Stimulated activated CD4-positive, alpha-beta T cell treated with anti-CD3 and anti-CD28 coated beads, Interleukin-12 subunit alpha, Interleukin-12 subunit beta, amount 100 ng/mL, for 24 hours (primary cell): ENCODE measurements at regions not wholly inside any gene's neighbourhood (a gene's known extent, or its start where the extent isn't known, plus 50 kb on each side); places are given as distances from the start of the nearest gene placed in this dataset.
"Not testable (repeated sequence)": the region's sequence is repeated elsewhere in the genome, so short reads cannot be mapped to it uniquely, and the experiment has no call there.

Experiments
- DNase-seq, 2 experiments: peaks; one replicate each; pipeline ENCODE4 v3.0.0-alpha.2; 2020; ENCODE audit warnings: low read depth in 2 of 2

DNA sequence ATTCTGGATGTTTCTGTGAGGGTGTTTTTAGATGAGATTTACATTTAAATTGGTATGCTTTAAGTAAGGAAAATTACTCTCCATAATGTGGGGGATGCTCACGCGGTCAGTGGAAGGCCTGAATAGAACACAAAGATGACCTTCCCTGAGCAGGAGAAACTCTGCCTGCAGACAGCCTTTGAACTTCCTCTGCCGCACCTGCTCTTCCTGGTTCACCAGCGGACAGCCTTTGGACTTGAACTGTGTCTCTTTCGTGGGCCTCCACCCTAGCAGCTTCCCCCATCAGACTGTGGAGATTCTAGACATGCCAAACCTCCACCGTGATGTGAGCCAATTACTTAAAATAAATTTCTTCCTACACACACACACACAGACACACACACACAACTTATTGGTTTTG, 210.7 kb downstream of the EFCAB11 start:
- no peak for DNase-seq

DNA sequence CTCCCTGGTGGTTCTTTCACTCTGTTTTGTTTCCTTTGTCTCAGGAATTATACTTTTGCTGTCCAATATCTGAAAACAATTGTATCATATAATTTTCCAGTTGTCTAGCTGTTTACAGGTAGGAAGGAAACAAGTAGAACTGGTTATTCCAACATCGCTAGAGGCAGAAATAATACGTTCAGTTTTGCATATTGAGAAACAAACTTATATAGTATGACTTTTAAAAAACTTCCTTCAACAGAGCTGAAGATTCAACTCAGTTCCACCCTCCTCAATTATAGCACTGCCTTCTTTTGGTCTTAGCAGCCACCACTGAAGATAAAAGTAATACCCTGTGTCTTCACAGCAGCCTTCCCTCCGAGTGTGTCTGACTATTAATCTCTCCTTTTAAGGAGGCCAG, 214.3 kb downstream of the EFCAB11 start:
- DNase-seq: no peak

- no peak for DNase-seq
Measured at GRCh38 chr14:89736881-89737280, 217.6 kb downstream of the EFCAB11 start.

GRCh38 chr14:89731396-89731933, 223.1 kb downstream of the EFCAB11 start:
- DNase-seq: no peak

DNA sequence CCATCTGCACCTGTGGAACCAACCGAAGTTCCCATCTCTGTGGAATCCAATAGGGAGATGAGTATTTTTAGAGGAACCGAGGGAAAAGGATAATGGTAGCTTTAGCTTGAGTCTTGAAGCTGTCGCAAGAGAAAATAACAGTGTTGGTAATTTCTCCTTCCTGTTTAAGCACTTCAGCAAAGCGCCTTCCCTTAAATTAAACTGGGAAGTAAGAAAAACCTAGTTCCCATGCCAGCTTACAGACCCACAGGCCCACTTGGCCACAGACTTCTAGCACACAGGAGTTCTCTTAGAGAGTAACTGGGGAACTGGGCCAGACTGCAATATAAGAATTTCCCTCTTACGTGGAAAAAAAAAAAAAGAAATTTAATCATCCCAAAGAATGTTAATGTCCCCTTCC, 223.8 kb downstream of the EFCAB11 start:
- DNase-seq: no peak

DNA sequence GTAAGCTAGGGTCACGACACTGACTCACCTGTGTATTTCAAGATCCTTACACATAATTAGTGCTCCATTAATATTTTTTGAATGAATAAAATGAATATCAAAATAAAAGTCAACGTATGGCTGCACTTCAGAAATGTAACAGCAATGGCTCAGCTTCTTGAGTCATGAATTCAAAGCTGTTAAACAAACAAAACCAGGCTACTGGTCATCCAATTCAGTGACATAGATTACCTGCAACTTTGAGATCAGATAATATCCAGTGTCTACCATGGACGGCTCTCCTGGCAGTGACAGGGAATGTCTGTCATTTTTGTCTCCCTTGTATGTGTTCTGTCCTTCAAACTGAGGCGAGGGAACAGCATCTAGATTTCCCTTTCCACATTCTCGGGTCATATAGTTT, 225.6 kb downstream of the EFCAB11 start:
- DNase-seq: no peak

GRCh38 chr14:89726226-89726625, 228.3 kb downstream of the EFCAB11 start:
- not testable (repeated sequence) for DNase-seq

DNA sequence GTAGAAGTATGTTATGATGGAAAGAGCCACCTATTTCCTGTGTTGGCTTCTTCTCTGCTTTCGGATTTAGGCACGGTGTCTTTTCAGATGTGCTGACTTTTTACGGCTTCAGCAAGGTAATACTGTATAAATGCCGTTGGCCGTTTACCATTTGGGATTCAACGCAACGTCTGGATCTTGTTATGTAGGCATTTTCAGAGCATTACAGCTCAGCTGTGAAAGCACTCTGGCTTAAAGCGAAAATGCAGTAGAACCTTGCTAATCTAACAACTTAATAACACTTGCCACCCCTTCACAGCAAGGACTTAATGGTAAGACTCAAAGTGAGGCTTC, 229.9 kb downstream of the EFCAB11 start:
- no peak for DNase-seq

DNA sequence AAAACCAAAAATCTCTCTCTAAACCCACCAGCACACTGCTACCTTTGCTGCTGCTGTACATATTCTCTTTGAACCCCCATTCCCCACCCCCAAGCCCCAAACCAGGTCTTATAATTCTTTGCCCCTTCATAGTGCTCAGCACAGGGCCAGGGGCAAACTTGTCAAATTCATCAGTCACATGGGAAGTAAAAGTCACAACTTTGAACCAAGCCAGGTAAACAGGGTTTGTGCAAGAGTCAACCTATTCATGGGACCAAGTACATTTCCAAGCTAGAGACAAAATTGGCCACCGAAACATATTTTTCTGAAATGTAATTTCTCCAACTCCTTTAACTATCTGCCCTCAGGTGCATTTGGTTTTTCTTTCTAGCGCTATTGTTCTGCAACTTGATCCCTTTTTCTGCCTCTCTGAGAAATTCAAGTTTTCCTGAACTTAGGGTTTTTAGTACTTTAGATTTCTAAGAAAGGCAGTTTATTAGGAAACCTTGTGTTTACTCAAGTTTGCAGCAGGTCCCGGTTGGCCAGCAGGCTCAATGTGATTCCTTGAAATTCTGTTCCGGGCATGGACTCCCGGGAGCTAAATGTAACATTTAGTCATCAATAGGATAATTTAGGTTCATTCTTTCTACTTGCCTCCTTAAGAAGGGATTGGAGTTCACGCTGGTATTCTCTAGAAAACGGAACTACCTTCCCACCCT, 230.5 kb downstream of the EFCAB11 start:
- no peak for DNase-seq

DNA sequence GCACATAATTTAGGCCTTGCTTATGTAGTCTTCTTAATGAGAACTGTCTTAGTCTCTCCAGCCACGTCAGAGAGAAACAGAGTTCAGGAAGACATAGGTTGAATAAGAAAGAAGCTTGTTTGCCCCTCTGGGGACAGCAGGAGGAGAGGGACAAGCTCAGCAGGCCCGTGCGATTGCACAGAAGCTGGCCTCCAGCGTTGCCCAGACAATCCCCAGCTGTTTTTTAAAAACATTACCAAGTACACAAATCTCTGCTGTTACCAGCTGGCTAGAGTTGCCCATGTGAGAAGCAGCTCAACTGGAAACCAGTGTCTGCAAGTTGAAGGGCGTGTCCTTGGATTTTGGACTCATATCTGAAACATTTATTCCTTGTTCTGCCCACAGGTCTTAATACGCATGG, 232.6 kb downstream of the EFCAB11 start:
- DNase-seq: no peak

DNA sequence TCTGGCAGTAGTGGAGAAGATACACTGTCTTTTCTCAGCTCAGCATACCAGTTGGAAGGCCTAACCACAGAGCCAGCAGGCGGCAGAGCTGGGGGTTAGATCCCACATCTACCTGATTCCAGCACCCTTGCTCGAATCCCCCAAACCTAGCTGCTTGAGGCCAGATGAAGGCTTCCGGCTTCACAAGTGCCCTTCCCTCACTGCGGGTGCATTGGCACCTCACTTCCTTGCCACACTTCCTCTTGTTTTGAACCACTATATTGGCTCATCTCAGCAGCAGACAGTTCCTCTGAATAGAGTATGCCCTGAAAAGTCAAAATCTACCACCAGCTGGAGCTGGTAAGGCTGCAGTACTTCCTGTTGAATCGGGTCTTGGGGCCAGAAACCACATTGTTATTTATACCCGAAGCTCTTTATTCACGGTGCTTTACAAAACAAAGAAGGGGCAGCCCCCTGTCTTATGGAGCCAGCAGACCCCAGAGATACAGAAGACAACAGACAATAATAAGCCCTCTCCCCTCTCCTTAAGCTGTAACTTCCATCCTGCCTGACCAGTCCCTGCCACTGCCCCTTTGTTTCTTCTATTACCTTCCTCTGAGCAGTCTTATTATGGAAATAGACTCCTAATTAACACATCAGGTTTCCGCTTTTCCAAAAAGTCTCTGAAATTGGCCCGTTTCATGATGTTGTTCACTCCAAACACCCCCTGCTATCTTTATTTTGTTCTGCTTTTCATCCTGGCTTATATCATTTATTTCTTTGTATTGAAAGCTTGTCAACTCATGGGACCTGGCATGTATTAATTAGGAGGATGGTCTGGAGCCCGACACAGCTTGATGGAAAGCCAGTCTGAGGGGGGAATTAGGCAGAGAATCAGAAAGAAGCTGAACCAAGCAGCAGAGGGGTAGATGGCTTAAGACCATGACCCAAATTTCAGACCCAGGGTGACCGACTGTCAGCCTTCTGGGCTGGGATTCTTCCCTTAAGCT, 233.5 kb downstream of the EFCAB11 start:
- peak in 1 of 2 experiments; percentile 31 for DNase-seq

- no peak for DNase-seq
Measured at GRCh38 chr14:89720076-89720687, 234.3 kb downstream of the EFCAB11 start.

DNA sequence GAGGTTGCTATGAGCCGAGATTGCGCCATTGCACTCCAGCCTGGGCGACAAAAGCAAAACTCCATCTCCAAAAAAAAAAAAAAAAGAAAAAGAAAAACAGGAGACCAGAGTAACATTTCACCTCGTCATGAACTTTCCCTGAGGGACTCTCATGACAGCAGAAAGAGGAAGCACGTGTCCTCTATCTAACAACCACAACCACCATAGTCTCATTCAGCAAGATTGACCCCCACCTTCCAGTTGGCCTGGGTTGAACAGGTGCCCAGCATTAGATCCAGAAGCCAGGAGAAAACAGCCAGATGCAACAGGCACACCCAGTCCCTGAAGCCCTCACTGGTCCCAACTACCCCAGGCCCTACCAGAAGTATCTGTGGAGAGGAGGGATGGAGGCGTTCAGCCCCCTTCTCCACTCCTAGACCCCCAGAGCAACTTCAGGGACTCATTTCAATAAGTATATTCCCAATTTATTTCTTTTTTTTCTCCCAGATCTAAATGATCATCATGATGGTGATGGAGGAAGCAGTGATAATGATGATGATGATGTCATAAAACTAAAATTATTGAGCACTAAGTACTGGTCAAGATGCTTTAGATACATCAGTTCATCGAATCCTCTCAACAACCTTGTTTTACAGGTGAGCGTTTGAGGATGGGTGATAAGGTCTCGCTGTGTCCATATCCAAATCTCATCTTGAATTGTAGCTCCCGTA, 235.0 kb downstream of the EFCAB11 start:
- no peak for DNase-seq

- DNase-seq: no peak
Measured at GRCh38 chr14:89708982-89709625, 245.4 kb downstream of the EFCAB11 start.

- no peak for DNase-seq
Measured at GRCh38 chr14:89707086-89707485, 247.4 kb downstream of the EFCAB11 start.

DNA sequence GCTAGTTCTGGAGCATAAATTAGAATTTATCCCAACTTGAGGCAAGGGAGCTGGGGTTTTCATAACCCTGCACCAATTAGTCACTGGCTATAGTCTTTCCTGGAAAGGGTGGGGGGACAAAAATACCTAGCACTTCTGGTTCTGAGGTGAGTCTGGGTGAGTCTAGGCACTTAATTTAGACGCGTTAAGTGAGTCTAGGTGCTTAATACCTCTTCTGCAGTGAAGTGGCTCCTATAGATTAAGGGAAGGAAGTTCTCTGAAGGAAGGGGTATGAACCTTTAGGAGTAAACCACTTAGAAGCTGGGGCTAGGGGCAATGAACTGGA, 251.7 kb downstream of the EFCAB11 start:
- no peak for DNase-seq

DNA sequence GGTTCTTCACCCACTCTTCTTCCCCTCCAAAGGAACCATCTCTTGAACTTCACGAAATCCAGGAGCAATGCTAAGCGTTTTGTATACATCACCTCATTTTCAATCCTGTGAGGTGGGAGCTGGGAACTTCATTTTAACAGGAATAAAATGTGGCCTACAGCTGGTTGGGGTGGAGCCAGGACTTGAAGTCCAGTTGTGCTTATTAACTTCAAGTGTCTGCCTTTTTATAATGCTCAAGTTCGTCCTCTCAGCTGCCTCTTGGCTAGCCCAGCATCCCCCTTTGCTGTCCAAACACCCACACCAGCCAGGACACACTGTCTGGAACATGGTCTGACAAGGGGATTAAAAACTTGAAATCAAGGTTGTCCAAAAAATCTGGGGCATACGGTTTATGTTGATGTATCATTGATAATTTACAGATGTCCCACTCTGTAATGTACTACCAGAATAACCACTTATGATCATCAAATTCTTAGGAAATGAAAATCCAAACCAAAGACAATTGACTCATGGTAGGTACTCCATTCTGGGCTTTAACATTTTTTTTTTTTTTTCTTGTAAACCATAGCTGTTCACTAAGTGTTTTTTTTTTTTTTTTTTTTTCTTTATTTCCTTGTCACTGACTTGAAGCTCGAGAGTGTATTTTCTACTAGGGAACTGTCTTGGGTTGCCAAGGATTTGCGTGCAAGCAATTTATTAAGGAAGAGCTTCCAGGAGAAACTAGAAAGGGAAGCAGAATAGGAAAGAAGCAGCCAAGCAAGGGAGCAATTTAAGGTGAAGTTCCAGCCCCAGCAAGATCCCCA, 252.3 kb downstream of the EFCAB11 start:
- DNase-seq: no peak

DNA sequence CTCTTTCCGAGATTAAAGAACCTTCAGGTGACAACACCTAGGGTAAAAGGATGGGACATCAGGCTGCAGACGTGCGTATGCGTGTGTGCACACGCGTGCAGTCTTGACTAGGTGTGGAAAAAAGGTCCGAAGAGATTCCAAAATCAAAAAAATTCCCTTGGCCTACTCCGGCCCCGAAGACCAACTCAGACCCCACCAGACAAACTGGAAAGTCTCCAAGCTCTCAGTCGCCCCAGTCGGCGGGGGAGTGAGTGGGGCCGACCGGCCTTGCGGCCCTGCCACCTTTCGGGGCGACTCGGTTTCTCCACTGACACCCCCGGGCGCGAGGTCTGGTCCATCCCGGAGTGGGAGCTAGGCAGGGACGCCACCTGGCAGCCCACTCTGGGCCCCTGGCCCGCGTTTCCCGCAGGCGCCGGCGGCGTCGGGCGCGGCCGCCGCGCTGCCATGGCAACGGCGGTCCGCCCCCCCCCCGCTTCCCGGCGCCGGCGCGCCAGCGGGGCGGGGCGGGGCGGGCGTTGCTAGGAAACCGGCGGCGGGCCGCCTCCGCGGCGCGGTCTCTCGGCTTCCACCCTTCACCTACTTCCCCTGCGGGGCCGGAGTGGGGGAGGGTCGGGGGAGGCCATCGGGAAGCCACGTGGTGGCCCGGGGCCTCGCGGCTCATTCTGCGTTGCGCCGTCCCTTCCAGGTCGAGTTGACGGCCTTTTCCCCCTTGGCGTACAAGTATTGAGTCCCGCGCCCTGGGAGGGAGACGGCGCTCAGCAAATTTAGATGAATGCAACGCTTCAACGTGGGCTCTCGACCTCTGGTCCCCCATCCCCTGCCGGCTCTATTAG, 253.1 kb downstream of the EFCAB11 start:
- DNase-seq: peak; percentile 72 to 84

GRCh38 chr14:89700801-89701200, 253.7 kb downstream of the EFCAB11 start:
- DNase-seq: no peak

DNA sequence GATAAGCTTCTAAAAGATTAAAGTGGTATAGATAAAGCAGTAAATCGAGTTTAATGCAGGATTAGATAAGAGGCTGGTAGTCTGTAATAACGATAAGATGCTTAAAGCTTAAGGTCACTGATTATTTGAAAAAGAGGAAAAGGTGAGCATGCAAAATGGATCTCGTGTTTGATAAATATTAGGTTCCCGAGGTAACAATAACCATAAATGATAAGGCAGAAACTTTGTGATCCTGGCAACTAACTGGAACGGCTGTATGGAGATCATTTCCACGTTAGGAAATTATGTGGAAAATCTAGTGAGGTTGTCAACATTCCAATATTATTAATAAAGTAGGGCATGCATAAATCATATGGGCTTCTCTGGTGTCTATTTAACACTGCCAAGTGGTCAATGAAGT, 255.5 kb downstream of the EFCAB11 start:
- no peak for DNase-seq
